ENCODE measurements at regions not wholly inside any gene's neighbourhood (a gene's known extent, or its start where the extent isn't known, plus 50 kb on each side); places are given as distances from the start of the nearest gene placed in this dataset.

GRCh38 chr2:136378712-136379595 lies 261.0 kb upstream of the CXCR4 start (continued):
- TF ChIP-seq BCL3 (IDR thresholded peaks at IDR 0.05; ENCODE audit: borderline replicate concordance, insufficient read depth, low read depth, low read length, poor library complexity, severe bottlenecking) (no peak), SMARCA5 (IDR thresholded peaks at IDR 0.05) (peak; percentile 26; the same call in 1 of the 2 replicates), HDAC2 (IDR thresholded peaks at IDR 0.05) (no peak), ZNF592 (IDR thresholded peaks at IDR 0.05) (peak; percentile 63), IRF5 (IDR thresholded peaks at IDR 0.05; ENCODE audit: borderline replicate concordance) (no peak), BCLAF1 (IDR thresholded peaks at IDR 0.05) (no peak), ZNF24 (IDR thresholded peaks at IDR 0.05) (no peak), REST (IDR thresholded peaks at IDR 0.05; ENCODE audit: low read depth, low read length) (no peak), ASH2L (IDR thresholded peaks at IDR 0.05; ENCODE audit: borderline replicate concordance, low read depth) (no peak), MLLT1 (IDR thresholded peaks at IDR 0.05) (no peak; the same call in 1 of the 2 replicates), PKNOX1 (IDR thresholded peaks at IDR 0.05) (no peak)

Data from GM12878 (cell line).